Femur (tissue), 1 donor: ENCODE measurements at regions not wholly inside any gene's neighbourhood (a gene's known extent, or its start where the extent isn't known, plus 50 kb on each side); places are given as distances from the start of the nearest gene placed in this dataset.

Source experiments
- DNase-seq: peaks from one replicate; pipeline ENCODE4 v3.0.0-alpha.2; 2017

DNA sequence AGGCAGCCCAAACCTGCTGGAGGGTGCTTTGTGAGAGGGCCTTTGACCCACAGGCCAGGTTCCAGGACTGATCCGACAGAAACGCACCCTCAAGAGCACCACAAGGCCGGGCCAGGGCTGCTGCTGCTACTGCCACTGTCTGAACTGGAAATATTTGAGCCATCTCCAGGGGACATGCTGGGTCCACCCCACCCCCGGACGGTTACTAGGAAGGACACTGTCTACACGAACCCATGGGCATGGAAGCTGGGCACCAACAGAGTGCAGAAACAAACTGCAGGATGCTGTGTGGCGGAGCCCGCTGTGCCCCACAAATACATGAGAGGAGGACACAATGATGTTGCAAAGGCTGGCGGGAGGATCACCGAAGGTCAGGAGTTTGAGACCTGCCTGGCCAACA, 283.7 kb downstream of the CTTN start:
- DNase-seq: no peak

GRCh38 chr11:70682760-70683159, 284.4 kb downstream of the CTTN start:
- DNase-seq: no peak

DNA sequence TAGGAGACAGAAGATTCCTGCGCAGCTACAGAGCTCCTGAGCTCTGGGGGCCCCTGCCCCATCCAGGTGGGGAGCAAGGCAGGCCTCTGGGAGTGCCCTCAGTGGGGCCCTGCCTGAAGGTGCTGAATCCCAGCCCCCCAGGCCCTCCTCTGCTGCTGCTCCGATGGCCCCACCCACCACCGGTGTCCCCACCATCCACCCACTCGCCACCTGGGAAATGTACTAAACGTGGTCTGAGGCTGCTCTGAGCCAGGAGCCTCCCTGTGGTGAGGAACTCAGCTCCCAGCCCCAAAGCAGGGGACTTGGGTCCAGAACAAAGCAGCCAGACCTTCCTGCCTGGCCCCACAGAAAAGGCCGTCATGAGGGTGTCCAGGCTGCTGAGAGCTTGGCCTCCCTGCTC, 289.4 kb downstream of the CTTN start:
- DNase-seq: no peak

DNA sequence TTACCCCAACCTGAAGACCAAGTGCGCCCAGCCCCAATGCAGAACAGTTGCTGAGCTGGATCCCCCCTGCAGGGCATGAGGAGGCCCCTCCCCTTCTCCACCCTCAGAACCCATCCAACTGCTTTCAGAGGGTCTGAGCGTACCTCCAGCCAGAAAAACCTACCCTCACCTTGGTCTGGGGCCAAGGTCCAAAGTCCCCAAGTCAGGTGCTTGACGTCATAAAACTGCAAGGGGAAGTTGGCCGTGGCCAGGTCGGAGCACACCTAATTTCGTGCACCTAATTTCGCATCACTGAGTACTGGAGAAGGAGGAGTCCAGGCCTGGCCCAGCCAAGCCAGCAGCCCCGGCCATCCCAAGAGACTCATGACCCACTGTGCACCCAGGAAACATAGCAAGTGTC, 289.8 kb downstream of the CTTN start:
- no peak for DNase-seq

GRCh38 chr11:70689764-70690163, 291.4 kb downstream of the CTTN start:
- no peak for DNase-seq

- DNase-seq: no peak
Measured at GRCh38 chr11:70692131-70692530, 293.8 kb downstream of the CTTN start.

- DNase-seq: no peak
Measured at GRCh38 chr11:70694371-70694770, 296.0 kb downstream of the CTTN start.

- DNase-seq: no peak
Measured at GRCh38 chr11:70695086-70695960, 297.0 kb downstream of the CTTN start.

- no peak for DNase-seq
Measured at GRCh38 chr11:70696076-70696475, 297.7 kb downstream of the CTTN start.

DNA sequence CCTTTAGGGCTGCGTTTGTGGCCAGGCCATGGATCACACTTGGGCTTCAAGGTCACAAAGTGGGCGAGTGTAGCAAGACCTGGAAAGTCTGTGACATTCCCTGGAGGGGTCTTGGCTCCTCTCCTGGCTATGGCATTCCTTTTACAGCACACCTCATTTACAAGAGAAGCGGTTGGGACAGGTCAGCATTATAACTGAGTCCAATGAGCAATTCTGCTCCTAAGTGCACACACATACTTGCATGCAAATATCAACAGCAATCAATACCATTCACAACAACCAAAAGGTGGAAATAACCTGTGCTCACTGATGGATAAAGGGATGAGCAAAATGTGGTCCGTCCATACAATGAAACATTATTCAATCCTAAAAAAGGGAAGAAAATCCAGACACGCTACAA, 298.2 kb downstream of the CTTN start:
- DNase-seq: no peak

DNA sequence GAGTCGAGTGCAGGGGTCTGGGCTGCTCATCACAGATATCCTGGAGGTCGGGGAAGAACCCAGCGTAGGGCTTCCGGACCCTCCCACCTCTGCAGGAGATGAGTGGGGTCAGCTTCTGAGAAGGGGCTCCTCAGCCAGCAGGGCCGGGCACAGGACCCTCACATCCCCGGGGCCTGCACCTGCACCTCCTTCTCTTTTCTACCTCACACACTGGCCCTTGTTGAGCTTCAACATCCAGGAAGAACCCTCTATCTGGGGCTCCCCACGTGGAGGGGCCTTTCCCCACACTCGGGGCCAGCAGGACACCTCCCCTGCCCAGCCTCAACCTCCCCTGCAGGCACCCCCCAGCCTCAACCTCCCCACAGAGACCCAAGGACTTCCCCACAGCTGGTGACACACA, 299.4 kb downstream of the CTTN start:
- DNase-seq: no peak

- no peak for DNase-seq
Measured at GRCh38 chr11:70698871-70699270, 300.5 kb downstream of the CTTN start.

DNA sequence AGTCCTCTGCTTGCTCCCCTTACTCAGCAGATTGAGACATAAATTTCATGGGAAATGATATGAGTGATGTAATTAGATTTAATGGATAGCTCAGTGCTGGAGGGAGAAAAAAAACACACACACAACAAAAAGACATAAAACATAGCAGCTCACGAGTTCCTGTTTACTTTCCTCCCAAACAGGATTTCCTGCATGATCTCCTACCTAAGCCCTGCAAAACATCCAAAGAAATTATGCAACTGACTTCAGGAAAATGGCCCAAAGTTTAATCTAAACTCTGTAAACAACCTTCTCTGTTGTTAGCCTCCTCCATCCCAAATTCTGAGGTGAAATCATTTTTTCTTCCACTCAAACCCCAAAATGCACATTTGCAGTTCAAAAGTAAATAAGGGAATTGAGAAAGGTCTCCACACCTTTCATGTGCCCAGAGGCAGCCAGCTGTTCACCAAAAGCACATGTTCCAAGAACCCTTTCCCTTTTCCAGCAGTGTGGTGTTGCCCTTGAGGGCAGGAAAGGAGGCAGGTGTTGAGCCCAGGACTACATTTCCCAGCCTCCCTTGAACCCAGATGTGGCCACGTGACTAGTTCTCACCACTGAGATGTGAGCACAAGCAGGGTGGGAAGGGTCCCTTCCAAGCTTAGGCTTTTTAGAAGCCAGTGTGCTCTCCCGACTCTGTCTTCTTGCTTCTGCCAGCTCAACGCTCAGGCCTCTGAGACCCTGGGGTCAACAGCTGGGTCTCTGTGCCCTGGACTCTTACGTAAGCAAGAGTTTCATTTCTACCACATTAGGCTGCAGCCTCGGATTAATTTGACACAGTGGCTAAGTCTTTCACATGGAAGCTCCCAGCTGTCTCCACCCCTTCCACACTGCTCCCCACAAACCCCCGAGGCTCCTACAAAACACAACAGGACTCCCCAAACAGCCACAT, 301.2 kb downstream of the CTTN start:
- DNase-seq: no peak

GRCh38 chr11:70700453-70700852, 302.1 kb downstream of the CTTN start:
- DNase-seq: no peak

DNA sequence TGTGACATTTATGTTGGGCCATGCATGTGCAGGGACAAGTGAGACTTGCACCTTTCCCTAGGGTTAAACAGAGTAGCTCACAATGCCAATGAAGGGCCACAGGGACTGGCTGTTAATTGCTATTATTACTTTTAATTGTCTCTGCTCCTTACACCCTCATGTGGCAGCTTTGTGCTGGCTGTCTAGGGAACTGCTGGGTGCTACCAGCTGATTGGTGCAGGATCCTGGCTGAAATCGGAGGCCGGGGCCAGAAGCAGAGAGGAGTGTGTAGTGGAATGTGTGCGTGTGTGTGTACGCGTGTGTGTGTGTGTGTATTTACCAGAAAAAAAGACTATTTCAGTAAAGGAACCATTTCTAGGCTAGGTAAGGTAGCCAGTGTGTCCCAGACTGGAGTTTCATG, 302.5 kb downstream of the CTTN start:
- no peak for DNase-seq

DNA sequence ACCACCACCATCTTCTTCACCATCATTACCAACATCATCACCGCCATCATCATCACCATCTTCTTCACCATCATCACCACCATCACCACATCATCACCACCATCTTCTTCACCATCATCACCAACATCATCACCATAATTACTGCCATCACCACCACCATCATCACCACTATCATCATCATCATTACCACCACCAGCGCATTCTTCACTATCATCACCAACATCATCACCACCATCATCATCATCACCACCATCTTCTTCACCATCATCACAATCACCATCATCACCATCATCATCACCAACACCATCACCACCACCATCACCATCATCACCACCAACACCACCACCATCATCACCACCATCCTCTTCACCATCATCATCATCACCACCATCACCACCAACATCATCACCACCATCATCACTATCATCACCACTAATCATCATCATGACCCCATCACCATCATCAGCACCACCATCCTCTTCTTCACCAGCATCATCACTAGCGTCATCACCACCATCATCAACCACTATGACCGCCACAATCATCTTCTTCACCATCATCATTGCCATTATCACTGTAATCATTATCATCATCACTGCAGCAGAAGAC, 303.8 kb downstream of the CTTN start:
- DNase-seq: no peak

DNA sequence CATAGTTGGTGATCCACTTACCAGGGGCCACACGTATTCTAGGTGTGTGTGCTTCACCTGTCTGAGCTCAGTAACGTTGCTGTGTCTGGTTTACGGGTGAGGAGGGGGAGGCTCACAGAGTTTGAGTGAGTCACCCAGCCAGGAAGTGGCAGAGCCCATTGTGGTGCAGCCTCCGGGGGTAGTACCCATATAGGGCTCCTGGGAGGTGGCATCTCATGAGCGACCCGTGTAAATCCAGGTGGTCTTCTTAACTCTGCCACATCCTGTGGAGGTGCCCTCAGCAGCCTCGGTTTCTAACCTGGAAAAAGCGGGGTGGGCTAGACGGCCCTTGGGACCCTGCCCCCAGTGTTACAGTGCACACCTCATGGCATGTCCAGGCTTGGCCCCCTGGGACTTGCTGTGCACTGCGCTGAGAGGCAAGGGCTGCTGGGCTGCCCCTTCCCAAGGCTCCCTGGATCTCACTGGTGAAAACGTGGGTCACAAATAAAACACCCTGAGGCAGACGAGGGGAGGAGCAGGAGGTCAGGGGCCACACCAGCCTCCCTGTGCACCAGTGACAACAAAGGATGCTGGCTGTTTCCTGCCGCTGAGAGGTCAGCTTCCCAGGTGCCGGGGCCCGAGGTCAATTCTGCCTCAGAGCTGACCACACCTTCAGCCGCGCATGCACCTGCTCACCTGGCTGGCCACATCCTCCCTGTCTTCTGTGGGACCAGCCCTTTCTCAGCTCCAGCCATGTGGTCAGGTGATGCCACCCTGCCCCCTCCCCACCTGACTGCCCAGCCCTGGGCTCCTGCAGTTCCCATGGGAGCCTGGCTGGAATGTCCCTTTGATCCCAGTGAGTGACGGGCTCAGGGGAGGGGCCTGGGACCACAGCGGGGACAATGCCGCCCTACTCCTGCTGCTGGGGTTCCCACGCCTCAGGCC, 305.1 kb downstream of the CTTN start:
- DNase-seq: no peak

DNA sequence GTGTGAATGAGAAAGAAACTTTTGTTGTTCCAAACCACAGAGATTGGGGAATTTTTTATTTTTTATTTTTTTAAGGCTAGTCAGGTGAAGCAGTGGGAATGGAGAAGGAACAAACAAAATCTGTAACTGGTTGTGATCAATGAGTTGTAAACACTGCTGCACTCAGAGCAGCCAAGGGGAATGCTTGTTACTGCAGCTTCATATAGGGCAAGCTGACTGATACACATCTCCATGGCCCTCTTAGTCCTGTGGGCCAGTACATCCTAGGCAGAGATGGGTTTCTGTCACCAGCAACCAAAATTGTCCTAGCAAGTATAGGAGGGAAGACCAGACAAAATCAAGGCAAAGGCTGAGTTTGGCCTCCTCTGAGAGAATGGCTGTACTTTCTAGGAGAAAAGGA, 306.8 kb downstream of the CTTN start:
- no peak for DNase-seq

DNA sequence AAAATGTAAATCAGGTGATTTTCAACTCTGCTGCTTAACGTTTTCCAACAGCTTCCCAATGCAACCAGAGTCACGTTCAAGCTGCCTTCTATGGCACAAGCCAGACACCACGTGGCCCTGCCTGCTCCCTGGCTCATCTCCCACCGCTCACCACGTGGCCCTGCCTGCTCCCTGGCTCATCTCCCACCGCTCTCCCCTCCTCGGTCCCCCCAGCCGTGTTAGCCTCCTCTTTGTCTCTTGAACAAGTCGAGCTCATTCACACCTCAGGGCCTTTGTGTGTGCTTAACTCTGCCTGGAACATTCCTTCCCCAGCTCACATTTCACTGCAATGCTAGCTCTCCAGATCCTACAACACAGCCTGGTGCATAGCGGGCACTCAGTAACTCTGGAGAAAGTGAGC, 307.6 kb downstream of the CTTN start:
- DNase-seq: no peak

DNA sequence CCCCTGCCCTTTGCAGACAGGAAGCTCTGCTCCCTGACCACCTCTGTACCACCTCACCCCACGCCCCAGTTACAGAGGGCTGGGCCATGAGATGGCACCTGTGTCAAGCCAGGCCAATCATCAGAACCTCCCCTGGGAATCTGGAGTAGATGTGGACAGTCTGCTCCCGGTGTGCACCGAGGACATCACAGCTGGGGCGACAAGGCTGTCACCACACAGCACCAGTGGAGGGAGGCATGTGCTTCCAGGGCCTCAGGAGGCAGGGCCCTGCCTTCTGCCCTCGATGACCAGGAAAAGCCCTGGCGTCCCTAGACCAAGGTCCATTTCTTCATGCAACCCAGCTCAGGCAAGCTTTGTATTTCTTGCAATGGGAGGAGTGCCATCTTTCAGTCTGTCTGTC, 309.5 kb downstream of the CTTN start:
- no peak for DNase-seq

- DNase-seq: no peak
Measured at GRCh38 chr11:70709596-70709995, 311.3 kb downstream of the CTTN start.

- DNase-seq: no peak
Measured at GRCh38 chr11:70710192-70710591, 311.9 kb downstream of the CTTN start.
